ENCODE measurements at regions not wholly inside any gene's neighbourhood (a gene's known extent, or its start where the extent isn't known, plus 50 kb on each side); places are given as distances from the start of the nearest gene placed in this dataset.

GRCh38 chr6:95159557-95159956 is 417.8 kb upstream of the MANEA start:
- Mint-ChIP-seq H3K27ac (ENCODE audit: unreplicated experiment) (no peak overlapping the region), H3K4me3 (ENCODE audit: low read depth, unreplicated experiment) (no peak overlapping the region), H3K36me3 (ENCODE audit: insufficient read depth, unreplicated experiment) (no peaks in the 10 kb centered on the region), H3K4me1 (ENCODE audit: low read depth, unreplicated experiment) (no peaks in the 10 kb centered on the region), H3K27me3 (ENCODE audit: unreplicated experiment) (no peaks in the 10 kb centered on the region), H3K9me3 (ENCODE audit: low read depth, unreplicated experiment) (no peaks in the 10 kb centered on the region)
- intact Hi-C loops (cut with micrococcal nuclease; ENCODE audit: unreplicated experiment) = no loop called here
- CTCF ChIA-PET = no interaction called here
- TF ChIP-seq, protein P1, sequence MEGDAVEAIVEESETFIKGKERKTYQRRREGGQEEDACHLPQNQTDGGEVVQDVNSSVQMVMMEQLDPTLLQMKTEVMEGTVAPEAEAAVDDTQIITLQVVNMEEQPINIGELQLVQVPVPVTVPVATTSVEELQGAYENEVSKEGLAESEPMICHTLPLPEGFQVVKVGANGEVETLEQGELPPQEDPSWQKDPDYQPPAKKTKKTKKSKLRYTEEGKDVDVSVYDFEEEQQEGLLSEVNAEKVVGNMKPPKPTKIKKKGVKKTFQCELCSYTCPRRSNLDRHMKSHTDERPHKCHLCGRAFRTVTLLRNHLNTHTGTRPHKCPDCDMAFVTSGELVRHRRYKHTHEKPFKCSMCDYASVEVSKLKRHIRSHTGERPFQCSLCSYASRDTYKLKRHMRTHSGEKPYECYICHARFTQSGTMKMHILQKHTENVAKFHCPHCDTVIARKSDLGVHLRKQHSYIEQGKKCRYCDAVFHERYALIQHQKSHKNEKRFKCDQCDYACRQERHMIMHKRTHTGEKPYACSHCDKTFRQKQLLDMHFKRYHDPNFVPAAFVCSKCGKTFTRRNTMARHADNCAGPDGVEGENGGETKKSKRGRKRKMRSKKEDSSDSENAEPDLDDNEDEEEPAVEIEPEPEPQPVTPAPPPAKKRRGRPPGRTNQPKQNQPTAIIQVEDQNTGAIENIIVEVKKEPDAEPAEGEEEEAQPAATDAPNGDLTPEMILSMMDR (IDR thresholded peaks at IDR 0.05; ENCODE audit: unreplicated experiment) = no peak
- no peak for DNase-seq
- no TSS peak for BruUV-seq (replicated peaks)

- Mint-ChIP-seq H3K27me3 (ENCODE audit: unreplicated experiment) (no peaks in the 10 kb centered on the region), H3K36me3 (ENCODE audit: insufficient read depth, unreplicated experiment) (no peaks in the 10 kb centered on the region), H3K4me1 (ENCODE audit: low read depth, unreplicated experiment) (no peaks in the 10 kb centered on the region), H3K27ac (ENCODE audit: unreplicated experiment) (no peak overlapping the region), H3K9me3 (ENCODE audit: low read depth, unreplicated experiment) (no peaks in the 10 kb centered on the region), H3K4me3 (ENCODE audit: low read depth, unreplicated experiment) (no peak overlapping the region)
- BruUV-seq (replicated peaks) = no TSS peak
- no peak for DNase-seq
- intact Hi-C loops (cut with micrococcal nuclease; ENCODE audit: unreplicated experiment) = no loop called here
- TF ChIP-seq, protein P1 (IDR thresholded peaks at IDR 0.05; ENCODE audit: unreplicated experiment) = no peak
- CTCF ChIA-PET = no interaction called here
Observed at GRCh38 chr6:95169775-95170174, 407.6 kb upstream of the MANEA start.

GRCh38 chr6:95175927-95176675 is 401.2 kb upstream of the MANEA start:
- Mint-ChIP-seq H3K4me1 (ENCODE audit: low read depth, unreplicated experiment) (peaks cover 8% of the 10 kb centered on the region), H3K27me3 (ENCODE audit: unreplicated experiment) (no peaks in the 10 kb centered on the region), H3K27ac (ENCODE audit: unreplicated experiment) (no peak overlapping the region), H3K4me3 (ENCODE audit: low read depth, unreplicated experiment) (no peak overlapping the region), H3K36me3 (ENCODE audit: insufficient read depth, unreplicated experiment) (no peaks in the 10 kb centered on the region), H3K9me3 (ENCODE audit: low read depth, unreplicated experiment) (no peaks in the 10 kb centered on the region)
- BruUV-seq (replicated peaks) = no TSS peak
- no peak for DNase-seq
- TF ChIP-seq, protein P1 (IDR thresholded peaks at IDR 0.05; ENCODE audit: unreplicated experiment) = no peak
- CTCF ChIA-PET = no interaction called here
- intact Hi-C loops (cut with micrococcal nuclease; ENCODE audit: unreplicated experiment) = no loop called here

- H3K36me3 Mint-ChIP-seq (ENCODE audit: insufficient read depth, unreplicated experiment) = no peaks in the 10 kb centered on the region
Observed at GRCh38 chr6:95185874-95186273, 391.5 kb upstream of the MANEA start.

More at GRCh38 chr6:95185874-95186273, 391.5 kb upstream of the MANEA start:
- intact Hi-C loops (cut with micrococcal nuclease; ENCODE audit: unreplicated experiment) = loop anchor here (5.0 kb wide), 1 partner anchor 96 kb away; no protein-coding TSS in a partner anchor
- H3K27ac Mint-ChIP-seq (ENCODE audit: unreplicated experiment) = no peak overlapping the region
- BruUV-seq (replicated peaks) = no TSS peak
- CTCF ChIA-PET = no interaction called here
- H3K4me1 Mint-ChIP-seq (ENCODE audit: low read depth, unreplicated experiment) = peaks cover 8% of the 10 kb centered on the region
- peaks cover 5% of the 10 kb centered on the region for H3K9me3 Mint-ChIP-seq (ENCODE audit: low read depth, unreplicated experiment)
- no peak for DNase-seq
- TF ChIP-seq, protein P1 (IDR thresholded peaks at IDR 0.05; ENCODE audit: unreplicated experiment) = no peak
- H3K27me3 Mint-ChIP-seq (ENCODE audit: unreplicated experiment) = no peaks in the 10 kb centered on the region
- H3K4me3 Mint-ChIP-seq (ENCODE audit: low read depth, unreplicated experiment) = no peak overlapping the region

All from Calu3 (cell line).